ENCODE measurements at regions not wholly inside any gene's neighbourhood (a gene's known extent, or its start where the extent isn't known, plus 50 kb on each side); places are given as distances from the start of the nearest gene placed in this dataset.

GRCh38 chr7:138382862-138383565 is 77.0 kb upstream of the TRIM24 start:
- H3K4me3 Mint-ChIP-seq (ENCODE audit: unreplicated experiment): no peak overlapping the region
- TF ChIP-seq CTCF (IDR thresholded peaks at IDR 0.05): no peak
- H3K27me3 Mint-ChIP-seq (ENCODE audit: unreplicated experiment): peaks cover 2% of the 10 kb centered on the region
- H3K27ac Mint-ChIP-seq (ENCODE audit: unreplicated experiment): no peak overlapping the region
- H3K36me3 Mint-ChIP-seq (ENCODE audit: unreplicated experiment): no peaks in the 10 kb centered on the region
- H3K9me3 Mint-ChIP-seq (ENCODE audit: unreplicated experiment): peaks cover 6% of the 10 kb centered on the region
- DNase-seq (ENCODE audit: extremely low spot score, unreplicated experiment): no peak
- H3K4me1 Mint-ChIP-seq (ENCODE audit: unreplicated experiment): peaks cover 6% of the 10 kb centered on the region

- Mint-ChIP-seq H3K27ac (ENCODE audit: unreplicated experiment) (no peak overlapping the region), H3K4me1 (ENCODE audit: unreplicated experiment) (peaks cover 6% of the 10 kb centered on the region), H3K27me3 (ENCODE audit: unreplicated experiment) (no peaks in the 10 kb centered on the region), H3K36me3 (ENCODE audit: unreplicated experiment) (no peaks in the 10 kb centered on the region), H3K9me3 (ENCODE audit: unreplicated experiment) (peaks cover 4% of the 10 kb centered on the region), H3K4me3 (ENCODE audit: unreplicated experiment) (no peak overlapping the region)
- no peak for DNase-seq (ENCODE audit: extremely low spot score, unreplicated experiment)
- no peak for TF ChIP-seq CTCF (IDR thresholded peaks at IDR 0.05)
These were observed 73.2 kb upstream of the TRIM24 start for GRCh38 chr7:138386821-138387220.

- H3K9me3 Mint-ChIP-seq (ENCODE audit: unreplicated experiment): peaks cover 4% of the 10 kb centered on the region
- no peaks in the 10 kb centered on the region for H3K27me3 Mint-ChIP-seq (ENCODE audit: unreplicated experiment)
- no peak for TF ChIP-seq CTCF (IDR thresholded peaks at IDR 0.05)
- DNase-seq (ENCODE audit: extremely low spot score, unreplicated experiment): peak; percentile 7
- no peaks in the 10 kb centered on the region for H3K36me3 Mint-ChIP-seq (ENCODE audit: unreplicated experiment)
- no peak overlapping the region for H3K27ac Mint-ChIP-seq (ENCODE audit: unreplicated experiment)
- H3K4me1 Mint-ChIP-seq (ENCODE audit: unreplicated experiment): peaks cover 4% of the 10 kb centered on the region
- no peak overlapping the region for H3K4me3 Mint-ChIP-seq (ENCODE audit: unreplicated experiment)
These were observed 72.1 kb upstream of the TRIM24 start for GRCh38 chr7:138387755-138388475.

DNA sequence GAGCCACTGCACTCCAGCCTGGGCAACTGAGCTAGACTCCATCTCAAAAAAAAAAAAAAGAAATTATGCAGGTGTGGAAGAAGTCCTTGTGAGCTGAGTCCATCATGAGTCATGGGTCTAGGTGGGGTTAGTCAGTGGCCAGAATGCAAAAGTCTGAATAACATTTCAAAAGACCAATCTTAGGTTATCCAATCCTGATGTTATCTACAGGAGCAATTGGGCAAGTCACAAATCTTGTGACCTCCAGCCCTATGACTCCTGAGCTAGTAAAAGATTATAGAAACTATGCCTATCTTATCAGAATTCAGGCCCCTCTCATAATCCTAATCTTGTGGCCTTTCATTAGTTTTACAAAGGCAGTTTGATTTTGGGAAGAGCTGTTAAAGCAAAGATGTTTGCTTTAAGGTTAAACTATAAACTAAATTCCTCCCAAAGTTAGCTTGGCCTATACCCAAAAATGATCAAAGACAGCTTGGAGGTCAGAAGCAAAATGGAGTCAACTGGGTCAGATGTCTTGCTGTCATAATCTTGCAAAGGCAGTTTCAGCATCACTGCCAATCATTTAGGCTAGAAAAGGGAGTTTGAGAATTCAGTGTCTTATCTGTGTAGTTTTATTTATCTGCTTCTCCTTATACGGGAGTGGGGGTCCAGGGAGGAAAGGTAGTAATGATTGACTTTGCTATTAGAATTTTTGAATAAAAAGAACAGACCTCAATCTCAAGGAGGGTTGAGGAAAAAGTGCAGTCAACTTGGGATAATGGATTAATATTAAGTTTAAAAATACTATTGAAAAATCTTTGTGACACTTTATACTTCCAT is 71.2 kb upstream of the TRIM24 start:
- peaks cover 4% of the 10 kb centered on the region for H3K9me3 Mint-ChIP-seq (ENCODE audit: unreplicated experiment)
- no peak for TF ChIP-seq CTCF (IDR thresholded peaks at IDR 0.05)
- DNase-seq (ENCODE audit: extremely low spot score, unreplicated experiment): no peak
- H3K27me3 Mint-ChIP-seq (ENCODE audit: unreplicated experiment): no peaks in the 10 kb centered on the region
- H3K36me3 Mint-ChIP-seq (ENCODE audit: unreplicated experiment): no peaks in the 10 kb centered on the region
- H3K4me3 Mint-ChIP-seq (ENCODE audit: unreplicated experiment): no peak overlapping the region
- no peak overlapping the region for H3K27ac Mint-ChIP-seq (ENCODE audit: unreplicated experiment)
- H3K4me1 Mint-ChIP-seq (ENCODE audit: unreplicated experiment): no peaks in the 10 kb centered on the region

DNA sequence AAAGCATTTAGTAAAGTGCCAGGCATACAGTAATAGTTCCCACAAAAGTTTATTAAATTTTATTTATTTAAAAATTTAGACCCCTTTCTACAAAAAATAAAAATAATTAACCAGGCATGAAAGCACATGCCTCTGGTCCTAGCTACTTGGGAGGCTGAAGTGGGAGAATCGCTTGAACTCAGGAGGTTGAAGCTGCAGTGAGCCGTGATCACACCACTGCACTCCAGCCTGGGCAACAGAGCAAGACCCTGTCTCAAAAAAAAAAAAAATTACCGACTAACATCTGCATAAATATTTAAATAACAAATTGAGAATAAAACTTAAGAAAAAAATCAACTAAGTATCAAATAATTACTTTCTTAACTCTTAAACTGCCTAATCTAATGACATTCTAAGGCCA is 64.3 kb upstream of the TRIM24 start:
- Mint-ChIP-seq H3K4me3 (ENCODE audit: unreplicated experiment) (no peak overlapping the region), H3K27ac (ENCODE audit: unreplicated experiment) (no peak overlapping the region), H3K4me1 (ENCODE audit: unreplicated experiment) (no peaks in the 10 kb centered on the region), H3K36me3 (ENCODE audit: unreplicated experiment) (no peaks in the 10 kb centered on the region), H3K27me3 (ENCODE audit: unreplicated experiment) (no peaks in the 10 kb centered on the region), H3K9me3 (ENCODE audit: unreplicated experiment) (no peaks in the 10 kb centered on the region)
- TF ChIP-seq CTCF (IDR thresholded peaks at IDR 0.05): no peak
- no peak for DNase-seq (ENCODE audit: extremely low spot score, unreplicated experiment)
